GM23338 (cell line): ENCODE measurements at regions not wholly inside any gene's neighbourhood (a gene's known extent, or its start where the extent isn't known, plus 50 kb on each side); places are given as distances from the start of the nearest gene placed in this dataset.

Experiments
- CTCF ChIP-seq, 2 experiments: fragments of 200-600 bp in 1 of 2; sonication (generic) in 1 of 2; conservative IDR thresholded peaks; 2 replicates each; pipeline versions ENCODE4 v1.5.1 to v1.6.1; 2016 to 2017; ENCODE audit warnings: antibody characterized with exemption in 2 of 2, low read depth in 2 of 2, mild to moderate bottlenecking in 2 of 2, moderate library complexity in 1 of 2
- EZH2phosphoT487 ChIP-seq: fragments of 200-600 bp; sonication (generic); IDR thresholded peaks from one replicate; pipeline ENCODE4 v1.8.1; 2018; ENCODE audit warnings: antibody characterized with exemption; ENCODE audit not compliant: unreplicated experiment
- JUNB ChIP-seq: IDR thresholded peaks from one replicate; pipeline ENCODE4 v1.6.1; 2016; ENCODE audit warnings: antibody characterized with exemption; ENCODE audit not compliant: unreplicated experiment
- REST ChIP-seq: IDR thresholded peaks from one replicate; pipeline ENCODE4 v1.6.1; 2018; ENCODE audit warnings: antibody characterized with exemption; ENCODE audit not compliant: unreplicated experiment
- ZNF462 ChIP-seq: fragments of 250-450 bp; sonication (Bioruptor Pico); IDR thresholded peaks from 2 replicates; pipeline ENCODE4 v1.5.0; 2020; ENCODE audit warnings: mild to moderate bottlenecking, moderate library complexity

DNA sequence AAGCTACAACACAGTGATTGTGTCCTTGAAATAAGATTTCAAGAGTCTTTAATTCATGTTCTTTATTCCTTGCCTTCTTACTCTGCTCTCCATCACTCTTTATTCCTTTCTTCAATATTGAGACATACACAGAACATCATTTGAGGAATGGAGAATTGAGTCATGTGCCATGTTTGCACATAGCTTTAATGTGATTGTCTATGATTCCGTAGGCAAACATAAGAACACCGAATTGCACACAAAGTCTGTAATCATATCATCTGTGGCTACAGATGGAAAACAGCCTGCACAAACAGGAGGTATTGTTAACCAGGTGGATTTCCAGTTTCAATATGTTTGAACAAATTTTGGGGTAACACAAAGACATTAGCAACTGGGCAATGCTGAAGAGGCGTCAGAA is 571.6 kb upstream of the GJE1 start (continued):
- TF ChIP-seq ZNF462 (CRISPR knock-in tag) (no peak), CTCF (conservative IDR thresholded peaks at IDR 0.05; ENCODE audit: low read depth in 2 of 2) (no peak), JUNB (no peak), EZH2phosphoT487 (no peak), REST (no peak)
